GM12878 (cell line): ENCODE measurements at regions not wholly inside any gene's neighbourhood (a gene's known extent, or its start where the extent isn't known, plus 50 kb on each side); places are given as distances from the start of the nearest gene placed in this dataset.

Source experiments
- ATAC-seq: fragments of 200-7000 bp; cut with Tn5 transposase; 3 replicates; pipeline ENCODE4 v1.9.1; 2020; ENCODE audit warnings: mild to moderate bottlenecking, moderate library complexity
- BruUV-seq: library from RNA; stranded (reverse); fragments of 400-500 nt; replicated peaks from 2 replicates; lab custom pipeline; 2021; lab: Mats Ljungman, UMichigan
- CTCF ChIA-PET: fragments of 300-600 bp; sonication (Branson Sonifier 250); formaldehyde crosslinking; extraction: SDS; loops from one replicate; lab custom pipeline; 2021; ENCODE audit warnings: inconsistent platforms; lab: Yijun Ruan, JAX
- POLR2A ChIA-PET: fragments of 350-600 bp; formaldehyde crosslinking; extraction: SDS; loops from one replicate; lab custom pipeline; 2021; ENCODE audit warnings: inconsistent platforms; lab: Charles Lee
- RAD21 ChIA-PET: fragments of 300-600 bp; sonication (Branson Sonifier 250); formaldehyde crosslinking; loops from one replicate; lab custom pipeline; 2023; ENCODE audit warnings: antibody characterized with exemption; ENCODE audit not compliant: unreplicated experiment; lab: Charles Lee
- SMC1A ChIA-PET: fragments of 300-600 bp; sonication (Branson Sonifier 250); formaldehyde crosslinking; loops from one replicate; lab custom pipeline; 2023; ENCODE audit not compliant: unreplicated experiment, uncharacterized antibody; lab: Charles Lee
- DNase-seq: peaks from one replicate; pipeline ENCODE4 v3.0.0-alpha.2; 2011; ENCODE audit warnings: low read depth, low spot score
- FAIRE-seq: peaks from 3 replicates; lab custom pipeline; 2011; peaks lifted over from hg19 to GRCh38; lab: Jason Lieb, UNC
- H2AFZ ChIP-seq: 2 replicates; pipeline ENCODE4 v1.6.0; 2011; ENCODE audit warnings: low read depth, low read length, control low read depth; ENCODE audit not compliant: control insufficient read depth
- H3K27ac ChIP-seq: 2 replicates; pipeline ENCODE4 v1.5.1; 2011; ENCODE audit warnings: control low read depth; ENCODE audit not compliant: control insufficient read depth, insufficient read depth
- H3K27me3 ChIP-seq, 2 experiments: replicated peaks in 1 of 2; 2 replicates each; pipeline versions ENCODE4 v1.6.0 to v1.6.1; 2011; ENCODE audit warnings: low read length in 1 of 2; ENCODE audit not compliant: control insufficient read depth in 2 of 2, insufficient read depth in 2 of 2
- H3K36me3 ChIP-seq, 2 experiments: 2 replicates each; pipeline ENCODE4 v1.5.1; 2011; ENCODE audit warnings: low read length in 1 of 2; ENCODE audit not compliant: control insufficient read depth in 2 of 2, insufficient read depth in 2 of 2
- H3K4me1 ChIP-seq: 2 replicates; pipeline ENCODE4 v1.6.1; 2011; ENCODE audit warnings: mild to moderate bottlenecking, low read length, moderate library complexity, mixed read lengths; ENCODE audit not compliant: control insufficient read depth, insufficient read depth
- H3K4me2 ChIP-seq: 2 replicates; pipeline ENCODE4 v1.6.0; 2011; ENCODE audit warnings: control low read depth; ENCODE audit not compliant: control insufficient read depth, insufficient read depth
- H3K4me3 ChIP-seq: fragments of 200-600 bp; sonication (generic); 2 replicates; pipeline ENCODE4 v1.5.1; 2016
- H3K79me2 ChIP-seq: 2 replicates; pipeline ENCODE4 v1.6.0; 2011; ENCODE audit warnings: low read length; ENCODE audit not compliant: control insufficient read depth, insufficient read depth
- H3K9ac ChIP-seq: 2 replicates; pipeline ENCODE4 v1.8.0; 2011; ENCODE audit warnings: low read length, control low read depth, mixed read lengths; ENCODE audit not compliant: control insufficient read depth, insufficient read depth
- H3K9me3 ChIP-seq: replicated peaks from 3 replicates; pipeline ENCODE4 v1.5.1; 2011; ENCODE audit warnings: mild to moderate bottlenecking, low read length; ENCODE audit not compliant: control insufficient read depth, insufficient read depth
- H4K20me1 ChIP-seq: 2 replicates; pipeline ENCODE4 v1.6.0; 2011; ENCODE audit not compliant: control insufficient read depth, insufficient read depth
- ATF3 ChIP-seq: IDR thresholded peaks from 2 replicates; pipeline ENCODE4 v1.6.1; 2011; ENCODE audit warnings: low read depth, mild to moderate bottlenecking, low read length, moderate library complexity, borderline replicate concordance; ENCODE audit errors: extremely low read depth
- BCLAF1 ChIP-seq: fragments of 450-650 bp; IDR thresholded peaks from 2 replicates; pipeline ENCODE4 v1.6.1; 2017; ENCODE audit warnings: antibody characterized with exemption, mild to moderate bottlenecking, moderate library complexity
- EGR1 ChIP-seq, 2 experiments: IDR thresholded peaks; 1 replicate in 1 of 2; 2 replicates in 1 of 2; pipeline ENCODE4 v1.6.1; 2011 to 2012; ENCODE audit warnings: low read depth in 2 of 2, low read length in 2 of 2, borderline replicate concordance in 1 of 2, mild to moderate bottlenecking in 1 of 2, moderate library complexity in 1 of 2
- LARP7 ChIP-seq: fragments of 450-650 bp; IDR thresholded peaks from 2 replicates; pipeline ENCODE4 v1.6.1; 2017; ENCODE audit warnings: mild to moderate bottlenecking
- MAX ChIP-seq: IDR thresholded peaks from 2 replicates; pipeline ENCODE4 v1.6.1; 2012; ENCODE audit warnings: low read depth, low read length, improper control_type of control experiment
- NFYB ChIP-seq: IDR thresholded peaks from 2 replicates; pipeline ENCODE4 v1.6.1; 2011; ENCODE audit warnings: low read depth, mild to moderate bottlenecking, low read length, improper control_type of control experiment, moderate library complexity; ENCODE audit not compliant: insufficient read depth
- PAX8 ChIP-seq: fragments of 450-650 bp; IDR thresholded peaks from 2 replicates; pipeline ENCODE4 v1.6.1; 2017; ENCODE audit warnings: mild to moderate bottlenecking, moderate library complexity
- PBX3 ChIP-seq: IDR thresholded peaks from 2 replicates; pipeline ENCODE4 v1.6.1; 2011; ENCODE audit warnings: mild to moderate bottlenecking, low read depth, low read length, moderate library complexity; ENCODE audit not compliant: insufficient replicate concordance
- RELB ChIP-seq: fragments of 450-650 bp; IDR thresholded peaks from 2 replicates; pipeline ENCODE4 v1.6.1; 2017; ENCODE audit warnings: low read depth, mild to moderate bottlenecking, moderate library complexity
- ZNF207 ChIP-seq: fragments of 450-650 bp; IDR thresholded peaks from 2 replicates; pipeline ENCODE4 v1.6.1; 2014; ENCODE audit warnings: antibody characterized with exemption, mild to moderate bottlenecking, borderline replicate concordance
- WGBS: methylation state at CpG from one replicate; pipeline ENCODE4 v1.1.6; 2016; ENCODE audit warnings: low lambda C conversion rate; ENCODE audit not compliant: insufficient replicate concordance, insufficient coverage; ENCODE audit errors: missing lambda C conversion rate; 5-methylcytosine and 5-hydroxymethylcytosine counted together
- in situ Hi-C: fragments of 300-500 bp; cut with MboI; formaldehyde crosslinking; loops from 9 replicates; pipeline ENCODE4 v1.14.3; 2018; ENCODE audit warnings: mixed read lengths
- intact Hi-C: fragments of 100-400 bp; cut with micrococcal nuclease; formaldehyde crosslinking; loops from one replicate; pipeline ENCODE4 v1.14.2; 2022; ENCODE audit not compliant: unreplicated experiment

- TF ChIP-seq PBX3 (no peak), PAX8 (no peak), ZNF207 (no peak), RELB (no peak), LARP7 (no peak), BCLAF1 (no peak)
- TF ChIP-seq, all 136 proteins: peak for 0
Observed at GRCh38 chr12:14261096-14261495, 104.4 kb upstream of the ATF7IP start (continued).

- Histone ChIP-seq H3K9me3 (peaks cover 14% of the 10 kb centered on the region), H3K27me3 (no peaks in the 10 kb centered on the region), H3K27ac (no peak overlapping the region), H2AFZ (no peak overlapping the region), H3K9ac (no peak overlapping the region), H3K4me1 (no peaks in the 10 kb centered on the region), H3K4me2 (no peak overlapping the region), H3K79me2 (no peaks in the 10 kb centered on the region), H4K20me1 (no peaks in the 10 kb centered on the region), H3K4me3 (no peak overlapping the region), H3K36me3 (no peaks in the 10 kb centered on the region)
- no TSS peak for BruUV-seq
- ChIA-PET CTCF (interaction anchor here (0.6 to 3.4 kb wide), 2 partner anchors 7 to 13 kb away, joined by 3 to 16 read pairs; no protein-coding TSS in a partner anchor), SMC1A (interaction anchor here (0.9 to 1.4 kb wide), 3 partner anchors 12 to 36 kb away, joined by 3 to 7 read pairs (median 5); no protein-coding TSS in a partner anchor), POLR2A (interaction anchor here (1.1 kb wide), 1 partner anchor 678 kb away, joined by 3 read pairs; no protein-coding TSS in a partner anchor), RAD21 (no interaction called here)
- FAIRE-seq (no peak), ATAC-seq (no peak), DNase-seq (no peak)
- 95% methylated on average over 2 of the region's 2 CpGs for WGBS
- in situ Hi-C loops, result no loop called here
- intact Hi-C loops, result no loop called here
- TF ChIP-seq EGR1 (IDR thresholded peaks at IDR 0.05; ENCODE audit: borderline replicate concordance in 1 of 2, low read depth in 2 of 2, low read length in 2 of 2), result no peak
- TF ChIP-seq MAX, result no peak
- TF ChIP-seq ATF3, result no peak
- TF ChIP-seq NFYB, result no peak
Observed at GRCh38 chr12:14261861-14262260, 103.6 kb upstream of the ATF7IP start.
